ENCODE measurements at regions not wholly inside any gene's neighbourhood (a gene's known extent, or its start where the extent isn't known, plus 50 kb on each side); places are given as distances from the start of the nearest gene placed in this dataset.

DNA sequence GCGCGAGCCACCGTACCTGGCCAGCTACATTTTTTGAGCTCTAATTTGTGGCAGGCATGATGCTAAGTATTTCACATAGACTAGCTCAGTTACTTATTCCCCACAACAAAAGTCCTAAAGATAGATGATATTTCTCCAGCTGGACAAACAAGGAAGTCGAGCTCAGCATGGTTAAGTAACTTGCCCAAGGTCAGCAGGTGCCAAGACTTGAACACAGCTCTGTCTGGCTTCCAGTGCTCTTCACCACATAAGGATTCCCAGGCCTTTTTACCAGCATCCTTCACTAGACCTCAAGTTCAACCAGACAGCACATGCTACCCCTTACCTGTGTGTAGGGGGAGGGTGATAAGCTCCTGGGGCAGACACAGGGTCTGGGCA is 177.3 kb upstream of the NCAM1 start:
- H4K20me1 ChIP-seq (ENCODE audit: insufficient read depth, low read length) = no peaks in the 10 kb centered on the region
- WGBS (ENCODE audit: low lambda C conversion rate) = 95% methylated on average over 3 of the region's 4 CpGs
- H3K79me2 ChIP-seq (ENCODE audit: insufficient read depth, low read length) = no peaks in the 10 kb centered on the region
- ChIA-PET POLR2A (no interaction called here), CTCF (ENCODE audit: low intra/inter-chr PET ratio, low total read pairs) (no interaction called here)
- H3K4me2 ChIP-seq (ENCODE audit: low read depth, low read length) = no peak overlapping the region
- intact Hi-C loops (cut with micrococcal nuclease; ENCODE audit: unreplicated experiment) (no loop called here), in situ Hi-C loops (cut with HindIII; ENCODE audit: extremely low pct_ligation_motif_present, low pct_unique_long_range_greater_than_20kb) (no loop called here)
- H3K9me3 ChIP-seq (ENCODE audit: low read length) = no peaks in the 10 kb centered on the region
- H3K36me3 ChIP-seq (replicated peaks in 1 of 2; ENCODE audit: control insufficient read depth in 1 of 2, insufficient read depth in 2 of 2, low read length in 2 of 2) = no peaks in the 10 kb centered on the region
- no TSS peak for BruUV-seq (replicated peaks)
- H3K27ac ChIP-seq (ENCODE audit: extremely low read length, insufficient read depth, low read length) = no peak overlapping the region
- H3K27me3 ChIP-seq (ENCODE audit: control insufficient read depth in 1 of 2, insufficient read depth in 2 of 2, low read length in 2 of 2) = peaks cover 2 to 17% of the 10 kb centered on the region in 2 experiments; a peak in 4 of 5 replicates
- TF ChIP-seq, protein P1, sequence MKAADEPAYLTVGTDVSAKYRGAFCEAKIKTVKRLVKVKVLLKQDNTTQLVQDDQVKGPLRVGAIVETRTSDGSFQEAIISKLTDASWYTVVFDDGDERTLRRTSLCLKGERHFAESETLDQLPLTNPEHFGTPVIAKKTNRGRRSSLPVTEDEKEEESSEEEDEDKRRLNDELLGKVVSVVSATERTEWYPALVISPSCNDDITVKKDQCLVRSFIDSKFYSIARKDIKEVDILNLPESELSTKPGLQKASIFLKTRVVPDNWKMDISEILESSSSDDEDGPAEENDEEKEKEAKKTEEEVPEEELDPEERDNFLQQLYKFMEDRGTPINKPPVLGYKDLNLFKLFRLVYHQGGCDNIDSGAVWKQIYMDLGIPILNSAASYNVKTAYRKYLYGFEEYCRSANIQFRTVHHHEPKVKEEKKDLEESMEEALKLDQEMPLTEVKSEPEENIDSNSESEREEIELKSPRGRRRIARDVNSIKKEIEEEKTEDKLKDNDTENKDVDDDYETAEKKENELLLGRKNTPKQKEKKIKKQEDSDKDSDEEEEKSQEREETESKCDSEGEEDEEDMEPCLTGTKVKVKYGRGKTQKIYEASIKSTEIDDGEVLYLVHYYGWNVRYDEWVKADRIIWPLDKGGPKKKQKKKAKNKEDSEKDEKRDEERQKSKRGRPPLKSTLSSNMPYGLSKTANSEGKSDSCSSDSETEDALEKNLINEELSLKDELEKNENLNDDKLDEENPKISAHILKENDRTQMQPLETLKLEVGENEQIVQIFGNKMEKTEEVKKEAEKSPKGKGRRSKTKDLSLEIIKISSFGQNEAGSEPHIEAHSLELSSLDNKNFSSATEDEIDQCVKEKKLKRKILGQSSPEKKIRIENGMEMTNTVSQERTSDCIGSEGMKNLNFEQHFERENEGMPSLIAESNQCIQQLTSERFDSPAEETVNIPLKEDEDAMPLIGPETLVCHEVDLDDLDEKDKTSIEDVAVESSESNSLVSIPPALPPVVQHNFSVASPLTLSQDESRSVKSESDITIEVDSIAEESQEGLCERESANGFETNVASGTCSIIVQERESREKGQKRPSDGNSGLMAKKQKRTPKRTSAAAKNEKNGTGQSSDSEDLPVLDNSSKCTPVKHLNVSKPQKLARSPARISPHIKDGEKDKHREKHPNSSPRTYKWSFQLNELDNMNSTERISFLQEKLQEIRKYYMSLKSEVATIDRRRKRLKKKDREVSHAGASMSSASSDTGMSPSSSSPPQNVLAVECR (CRISPR knock-in tag; IDR thresholded peaks at IDR 0.05; ENCODE audit: borderline replicate concordance) = no peak
- TF ChIP-seq ZNF484 (CRISPR knock-in tag; IDR thresholded peaks at IDR 0.05; ENCODE audit: borderline replicate concordance, low read depth) = no peak
- no peak for TF ChIP-seq PAF1 (CRISPR knock-in tag; IDR thresholded peaks at IDR 0.05)
- TF ChIP-seq JUND (CRISPR knock-in tag; IDR thresholded peaks at IDR 0.05) = no peak
- no peak for TF ChIP-seq WIZ (CRISPR knock-in tag; IDR thresholded peaks at IDR 0.05)
- TF ChIP-seq ZNF543 (CRISPR knock-in tag; IDR thresholded peaks at IDR 0.05) = no peak
- TF ChIP-seq SIN3B (IDR thresholded peaks at IDR 0.05; ENCODE audit: low read length) = no peak
- TF ChIP-seq RNF219 (CRISPR knock-in tag; IDR thresholded peaks at IDR 0.05) = no peak
- no peak for TF ChIP-seq ZNF652 (CRISPR knock-in tag; IDR thresholded peaks at IDR 0.05; ENCODE audit: borderline replicate concordance, low read depth)
- TF ChIP-seq ZKSCAN1 (IDR thresholded peaks at IDR 0.05; ENCODE audit: low read length) = no peak
- TF ChIP-seq SMARCE1 (IDR thresholded peaks at IDR 0.05; ENCODE audit: borderline replicate concordance) = no peak
- no peak for TF ChIP-seq BRCA1 (CRISPR knock-in tag; IDR thresholded peaks at IDR 0.05)
- no peak for TF ChIP-seq HOXA9 (CRISPR knock-in tag; IDR thresholded peaks at IDR 0.05; ENCODE audit: borderline replicate concordance)
- no peak for TF ChIP-seq ZNF552 (CRISPR knock-in tag; IDR thresholded peaks at IDR 0.05; ENCODE audit: borderline replicate concordance)
- TF ChIP-seq ZNF235 (CRISPR knock-in tag; IDR thresholded peaks at IDR 0.05; ENCODE audit: borderline replicate concordance) = no peak
- H3K9ac ChIP-seq (ENCODE audit: insufficient read depth, low read depth, low read length) = no peak overlapping the region
- DNase-seq (ENCODE audit: low spot score) (no peak), ATAC-seq (no peak), FAIRE-seq (no peak)
- H3K4me1 ChIP-seq (ENCODE audit: insufficient read depth, low read length) = no peaks in the 10 kb centered on the region
- no peak overlapping the region for H2AFZ ChIP-seq (ENCODE audit: low read length)
- no peak overlapping the region for H3K4me3 ChIP-seq (replicated peaks in 1 of 3; ENCODE audit: insufficient read depth in 1 of 3, low read depth in 2 of 3, low read length in 3 of 3)

Measured in HepG2 (cell line).